SKM-1 (cell line): ENCODE measurements at regions not wholly inside any gene's neighbourhood (a gene's known extent, or its start where the extent isn't known, plus 50 kb on each side); places are given as distances from the start of the nearest gene placed in this dataset.

Experiments used
- DNase-seq: peaks from one replicate; lab custom pipeline; 2025; ENCODE audit not compliant: unreplicated experiment; lab: John Stamatoyannopoulos, UW

GRCh38 chr12:107271523-107271922 lies 178.2 kb upstream of the CRY1 start:
- DNase-seq: no peak

GRCh38 chr12:107275530-107275929 lies 182.2 kb upstream of the CRY1 start:
- DNase-seq: no peak

- DNase-seq: no peak
These were observed 184.5 kb upstream of the CRY1 start for GRCh38 chr12:107277855-107278254.

GRCh38 chr12:107282628-107283027 lies 189.3 kb upstream of the CRY1 start:
- DNase-seq: no peak

- no peak for DNase-seq
These were observed 190.3 kb upstream of the CRY1 start for GRCh38 chr12:107283652-107284051.

GRCh38 chr12:107284692-107285091 lies 191.3 kb upstream of the CRY1 start:
- DNase-seq: no peak

GRCh38 chr12:107287436-107288413 lies 194.4 kb upstream of the CRY1 start:
- no peak for DNase-seq

- no peak for DNase-seq
These were observed 195.2 kb upstream of the CRY1 start for GRCh38 chr12:107288414-107289127.

GRCh38 chr12:107291018-107291417 lies 197.7 kb upstream of the CRY1 start:
- DNase-seq: no peak

- DNase-seq: no peak
These were observed 203.3 kb upstream of the CRY1 start for GRCh38 chr12:107296681-107297089.

GRCh38 chr12:107302649-107303341 lies 209.4 kb upstream of the CRY1 start:
- DNase-seq: no peak

GRCh38 chr12:107304588-107305532 lies 211.5 kb upstream of the CRY1 start:
- no peak for DNase-seq

GRCh38 chr12:107306141-107306659 lies 212.9 kb upstream of the CRY1 start:
- no peak for DNase-seq

GRCh38 chr12:107308310-107308709 lies 215.0 kb upstream of the CRY1 start:
- no peak for DNase-seq

GRCh38 chr12:107309020-107309419 lies 215.7 kb upstream of the CRY1 start:
- no peak for DNase-seq

- no peak for DNase-seq
These were observed 217.3 kb upstream of the CRY1 start for GRCh38 chr12:107310621-107311020.

GRCh38 chr12:107311682-107312081 lies 218.3 kb upstream of the CRY1 start:
- DNase-seq: no peak

GRCh38 chr12:107317751-107318555 lies 224.6 kb upstream of the CRY1 start:
- no peak for DNase-seq

GRCh38 chr12:107318556-107318805 lies 225.1 kb upstream of the CRY1 start:
- DNase-seq: no peak
